ENCODE measurements at regions not wholly inside any gene's neighbourhood (a gene's known extent, or its start where the extent isn't known, plus 50 kb on each side); places are given as distances from the start of the nearest gene placed in this dataset.

- no peak for DNase-seq
Observed at GRCh38 chr2:23171108-23171507, 213.9 kb upstream of the KLHL29 start.

- no peak for DNase-seq
Observed at GRCh38 chr2:23178396-23178795, 206.6 kb upstream of the KLHL29 start.

- no peak for DNase-seq
Observed at GRCh38 chr2:23183733-23184132, 201.2 kb upstream of the KLHL29 start.

GRCh38 chr2:23198316-23199114 lies 186.5 kb upstream of the KLHL29 start:
- DNase-seq, result no peak

- DNase-seq, result no peak
Observed at GRCh38 chr2:23199115-23199918, 185.7 kb upstream of the KLHL29 start.

GRCh38 chr2:23200068-23200786 lies 184.8 kb upstream of the KLHL29 start:
- no peak for DNase-seq

- no peak for DNase-seq
Observed at GRCh38 chr2:23200787-23201114, 184.2 kb upstream of the KLHL29 start.

- no peak for DNase-seq
Observed at GRCh38 chr2:23203383-23203782, 181.6 kb upstream of the KLHL29 start.

GRCh38 chr2:23204685-23205242 lies 180.2 kb upstream of the KLHL29 start:
- no peak for DNase-seq

GRCh38 chr2:23206650-23207049 lies 178.3 kb upstream of the KLHL29 start:
- DNase-seq, result no peak

- no peak for DNase-seq
Observed at GRCh38 chr2:23207871-23208270, 177.1 kb upstream of the KLHL29 start.

GRCh38 chr2:23208339-23208738 lies 176.6 kb upstream of the KLHL29 start:
- DNase-seq, result no peak

- no peak for DNase-seq
Observed at GRCh38 chr2:23209059-23209458, 175.9 kb upstream of the KLHL29 start.

GRCh38 chr2:23211987-23212583 lies 172.9 kb upstream of the KLHL29 start:
- DNase-seq, result no peak

GRCh38 chr2:23213196-23213595 lies 171.8 kb upstream of the KLHL29 start:
- DNase-seq, result no peak

- DNase-seq, result no peak
Observed at GRCh38 chr2:23215016-23215415, 170.0 kb upstream of the KLHL29 start.

- no peak for DNase-seq
Observed at GRCh38 chr2:23219666-23220065, 165.3 kb upstream of the KLHL29 start.

GRCh38 chr2:23220513-23221094 lies 164.4 kb upstream of the KLHL29 start:
- no peak for DNase-seq

GRCh38 chr2:23221236-23221635 lies 163.7 kb upstream of the KLHL29 start:
- DNase-seq, result no peak

- DNase-seq, result no peak
Observed at GRCh38 chr2:23221901-23222300, 163.1 kb upstream of the KLHL29 start.

- no peak for DNase-seq
Observed at GRCh38 chr2:23230885-23231284, 154.1 kb upstream of the KLHL29 start.

- no peak for DNase-seq
Observed at GRCh38 chr2:23231865-23232264, 153.1 kb upstream of the KLHL29 start.

- no peak for DNase-seq
Observed at GRCh38 chr2:23235292-23235691, 149.7 kb upstream of the KLHL29 start.
